Ectodermal cell (in vitro differentiated cells): ENCODE measurements at regions not wholly inside any gene's neighbourhood (a gene's known extent, or its start where the extent isn't known, plus 50 kb on each side); places are given as distances from the start of the nearest gene placed in this dataset.

Experiments used
- H3K27ac ChIP-seq: 2 replicates; pipeline ENCODE4 v1.7.0; 2013; ENCODE audit warnings: mild to moderate bottlenecking, low read depth, low read length; ENCODE audit not compliant: insufficient read depth, poor library complexity, severe bottlenecking
- H3K27me3 ChIP-seq: 2 replicates; pipeline ENCODE4 v1.7.0; 2013; ENCODE audit warnings: mild to moderate bottlenecking, low read length; ENCODE audit not compliant: insufficient read depth, control insufficient read depth, poor library complexity, severe bottlenecking
- H3K36me3 ChIP-seq: one replicate; pipeline ENCODE4 v1.7.0; 2013; ENCODE audit warnings: low read length; ENCODE audit not compliant: control insufficient read depth, insufficient read depth
- H3K4me1 ChIP-seq: one replicate; pipeline ENCODE4 v1.7.0; 2013; ENCODE audit warnings: low read length; ENCODE audit not compliant: control insufficient read depth, insufficient read depth
- H3K4me3 ChIP-seq: 2 replicates; pipeline ENCODE4 v1.7.0; 2013; ENCODE audit warnings: low read depth, low read length, control low read depth; ENCODE audit not compliant: insufficient read depth
- H3K9me3 ChIP-seq: 2 replicates; pipeline ENCODE4 v1.7.0; 2013; ENCODE audit warnings: mild to moderate bottlenecking, low read length, moderate library complexity; ENCODE audit not compliant: control insufficient read depth
- WGBS, 2 experiments: methylation state at CpG; one replicate each; pipeline ENCODE4 v1.1.7; 2013; ENCODE audit warnings: missing lambda C conversion rate in 2 of 2; 5-methylcytosine and 5-hydroxymethylcytosine counted together

- no peaks in the 10 kb centered on the region for H3K36me3 ChIP-seq
- no peaks in the 10 kb centered on the region for H3K27me3 ChIP-seq
- H3K4me1 ChIP-seq, result no peaks in the 10 kb centered on the region
- no peak overlapping the region for H3K27ac ChIP-seq
- H3K4me3 ChIP-seq, result no peak overlapping the region
- no peaks in the 10 kb centered on the region for H3K9me3 ChIP-seq
- WGBS, 2 experiments, result 100% methylated on average over 1 to 2 of the region's 3 CpGs
Measured at GRCh38 chr17:53319947-53320346, 502.8 kb upstream of the KIF2B start.

GRCh38 chr17:53316988-53317387, 505.7 kb upstream of the KIF2B start:
- H3K27me3 ChIP-seq, result no peaks in the 10 kb centered on the region
- H3K36me3 ChIP-seq, result no peaks in the 10 kb centered on the region
- H3K4me1 ChIP-seq, result no peaks in the 10 kb centered on the region
- no peak overlapping the region for H3K4me3 ChIP-seq
- no peak overlapping the region for H3K27ac ChIP-seq
- H3K9me3 ChIP-seq, result no peaks in the 10 kb centered on the region
- 93% methylated on average over 1 of the region's 1 CpG; no CpG with 5 or more reads in 1 of the 2 experiments for WGBS, 2 experiments

GRCh38 chr17:53316073-53316472, 506.7 kb upstream of the KIF2B start:
- WGBS, 2 experiments, result 86 to 95% methylated on average over 5 of the region's 5 CpGs
- H3K27me3 ChIP-seq, result no peaks in the 10 kb centered on the region
- no peaks in the 10 kb centered on the region for H3K4me1 ChIP-seq
- no peaks in the 10 kb centered on the region for H3K9me3 ChIP-seq
- H3K27ac ChIP-seq, result no peak overlapping the region
- H3K36me3 ChIP-seq, result no peaks in the 10 kb centered on the region
- H3K4me3 ChIP-seq, result no peak overlapping the region

- H3K4me1 ChIP-seq, result no peaks in the 10 kb centered on the region
- no peak overlapping the region for H3K4me3 ChIP-seq
- WGBS, 2 experiments, result 90 to 94% methylated on average over 2 to 3 of the region's 3 CpGs
- H3K9me3 ChIP-seq, result no peaks in the 10 kb centered on the region
- H3K36me3 ChIP-seq, result no peaks in the 10 kb centered on the region
- H3K27me3 ChIP-seq, result no peaks in the 10 kb centered on the region
- no peak overlapping the region for H3K27ac ChIP-seq
Measured at GRCh38 chr17:53314521-53314920, 508.2 kb upstream of the KIF2B start.

GRCh38 chr17:53313746-53314145, 509.0 kb upstream of the KIF2B start:
- Histone ChIP-seq H3K36me3 (no peaks in the 10 kb centered on the region), H3K4me3 (no peak overlapping the region), H3K4me1 (no peaks in the 10 kb centered on the region), H3K27ac (no peak overlapping the region), H3K27me3 (no peaks in the 10 kb centered on the region), H3K9me3 (no peaks in the 10 kb centered on the region)
- 88 to 89% methylated on average over 2 of the region's 2 CpGs for WGBS, 2 experiments

- H3K27me3 ChIP-seq, result no peaks in the 10 kb centered on the region
- H3K4me3 ChIP-seq, result no peak overlapping the region
- H3K9me3 ChIP-seq, result no peaks in the 10 kb centered on the region
- 75 to 94% methylated on average over 1 of the region's 1 CpG for WGBS, 2 experiments
- H3K27ac ChIP-seq, result no peak overlapping the region
- no peaks in the 10 kb centered on the region for H3K36me3 ChIP-seq
- H3K4me1 ChIP-seq, result no peaks in the 10 kb centered on the region
Measured at GRCh38 chr17:53278466-53278865, 544.3 kb upstream of the KIF2B start.

GRCh38 chr17:53273126-53273525, 549.6 kb upstream of the KIF2B start:
- no peak overlapping the region for H3K27ac ChIP-seq
- no peaks in the 10 kb centered on the region for H3K27me3 ChIP-seq
- 60 to 83% methylated on average over 2 of the region's 2 CpGs for WGBS, 2 experiments
- H3K4me3 ChIP-seq, result no peak overlapping the region
- no peaks in the 10 kb centered on the region for H3K36me3 ChIP-seq
- H3K4me1 ChIP-seq, result no peaks in the 10 kb centered on the region
- H3K9me3 ChIP-seq, result no peaks in the 10 kb centered on the region

GRCh38 chr17:53270936-53271335, 551.8 kb upstream of the KIF2B start:
- no peak overlapping the region for H3K4me3 ChIP-seq
- no peaks in the 10 kb centered on the region for H3K4me1 ChIP-seq
- H3K27me3 ChIP-seq, result no peaks in the 10 kb centered on the region
- 89% methylated on average over 1 of the region's 1 CpG; no CpG with 5 or more reads in 1 of the 2 experiments for WGBS, 2 experiments
- no peaks in the 10 kb centered on the region for H3K9me3 ChIP-seq
- no peak overlapping the region for H3K27ac ChIP-seq
- H3K36me3 ChIP-seq, result no peaks in the 10 kb centered on the region

- WGBS, 2 experiments, result 100% methylated on average over 1 of the region's 1 CpG
- no peak overlapping the region for H3K4me3 ChIP-seq
- H3K9me3 ChIP-seq, result no peaks in the 10 kb centered on the region
- H3K36me3 ChIP-seq, result no peaks in the 10 kb centered on the region
- no peak overlapping the region for H3K27ac ChIP-seq
- no peaks in the 10 kb centered on the region for H3K27me3 ChIP-seq
- H3K4me1 ChIP-seq, result no peaks in the 10 kb centered on the region
Measured at GRCh38 chr17:53264730-53265129, 558.0 kb upstream of the KIF2B start.

- WGBS, 2 experiments, result 83% methylated on average over 1 of the region's 1 CpG
- H3K9me3 ChIP-seq, result no peaks in the 10 kb centered on the region
- no peak overlapping the region for H3K27ac ChIP-seq
- H3K36me3 ChIP-seq, result no peaks in the 10 kb centered on the region
- no peaks in the 10 kb centered on the region for H3K27me3 ChIP-seq
- no peak overlapping the region for H3K4me3 ChIP-seq
- H3K4me1 ChIP-seq, result no peaks in the 10 kb centered on the region
Measured at GRCh38 chr17:53253956-53254597, 568.6 kb upstream of the KIF2B start.

GRCh38 chr17:53249036-53249435, 573.7 kb upstream of the KIF2B start:
- Histone ChIP-seq H3K4me1 (no peaks in the 10 kb centered on the region), H3K9me3 (no peaks in the 10 kb centered on the region), H3K27ac (no peak overlapping the region), H3K4me3 (no peak overlapping the region), H3K36me3 (no peaks in the 10 kb centered on the region), H3K27me3 (no peaks in the 10 kb centered on the region)
- WGBS, 2 experiments, result 80 to 100% methylated on average over 1 of the region's 3 CpGs
